Glutamatergic neuron (in vitro differentiated cells): ENCODE measurements at regions not wholly inside any gene's neighbourhood (a gene's known extent, or its start where the extent isn't known, plus 50 kb on each side); places are given as distances from the start of the nearest gene placed in this dataset.

Experiments
- DNase-seq: peaks from one replicate; pipeline ENCODE4 v3.0.0; 2022
- H3K27ac Mint-ChIP-seq: one replicate; pipeline ENCODE4 v1.8.0; 2020; ENCODE audit warnings: mild to moderate bottlenecking, mixed read lengths, inconsistent platforms; ENCODE audit not compliant: unreplicated experiment
- H3K27me3 Mint-ChIP-seq: one replicate; pipeline ENCODE4 v1.8.0; 2020; ENCODE audit warnings: mild to moderate bottlenecking, moderate library complexity, mixed read lengths, inconsistent platforms; ENCODE audit not compliant: unreplicated experiment
- H3K36me3 Mint-ChIP-seq: one replicate; pipeline ENCODE4 v1.8.0; 2020; ENCODE audit warnings: mild to moderate bottlenecking, mixed read lengths, inconsistent platforms; ENCODE audit not compliant: unreplicated experiment
- H3K4me1 Mint-ChIP-seq: one replicate; pipeline ENCODE4 v1.8.0; 2020; ENCODE audit warnings: mild to moderate bottlenecking, low read depth, mixed read lengths, inconsistent platforms; ENCODE audit not compliant: unreplicated experiment
- H3K4me3 Mint-ChIP-seq: one replicate; pipeline ENCODE4 v1.8.0; 2020; ENCODE audit warnings: mild to moderate bottlenecking, mixed read lengths, inconsistent platforms; ENCODE audit not compliant: unreplicated experiment
- H3K9me3 Mint-ChIP-seq: one replicate; pipeline ENCODE4 v1.8.0; 2020; ENCODE audit warnings: mild to moderate bottlenecking, moderate library complexity, mixed read lengths, inconsistent platforms; ENCODE audit not compliant: unreplicated experiment
- CTCF ChIP-seq: fragments of 200-600 bp; sonication (generic); IDR thresholded peaks from one replicate; pipeline ENCODE4 v1.5.0; 2021; ENCODE audit not compliant: partially characterized antibody, unreplicated experiment

DNA sequence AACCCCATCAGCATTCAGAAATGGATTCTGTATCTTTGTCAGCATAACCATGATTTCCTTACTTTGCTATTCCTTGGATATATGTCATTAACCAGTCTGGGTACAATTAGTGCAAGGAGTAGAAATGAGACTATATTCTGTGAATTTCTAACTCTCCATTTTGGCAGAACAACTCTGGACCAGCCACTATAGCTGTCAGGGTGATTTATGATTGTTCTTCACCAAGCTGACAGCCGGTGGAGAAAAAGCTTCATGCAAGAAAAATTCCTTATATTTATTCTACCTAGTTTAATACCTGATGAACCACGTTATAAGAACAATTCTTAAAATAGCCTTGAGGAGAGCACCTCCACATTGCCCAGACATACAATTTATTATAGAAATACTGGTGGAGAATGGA is 431.2 kb upstream of the TCF4 start:
- no peaks in the 10 kb centered on the region for H3K9me3 Mint-ChIP-seq
- no peak for DNase-seq
- no peaks in the 10 kb centered on the region for H3K4me1 Mint-ChIP-seq
- TF ChIP-seq CTCF = no peak
- H3K27me3 Mint-ChIP-seq = no peaks in the 10 kb centered on the region
- H3K4me3 Mint-ChIP-seq = no peak overlapping the region
- H3K36me3 Mint-ChIP-seq = no peaks in the 10 kb centered on the region
- no peak overlapping the region for H3K27ac Mint-ChIP-seq

- H3K4me1 Mint-ChIP-seq = no peaks in the 10 kb centered on the region
- no peaks in the 10 kb centered on the region for H3K27me3 Mint-ChIP-seq
- H3K27ac Mint-ChIP-seq = no peak overlapping the region
- no peak for TF ChIP-seq CTCF
- no peaks in the 10 kb centered on the region for H3K36me3 Mint-ChIP-seq
- DNase-seq = no peak
- no peak overlapping the region for H3K4me3 Mint-ChIP-seq
- H3K9me3 Mint-ChIP-seq = no peaks in the 10 kb centered on the region
These were observed 421.4 kb upstream of the TCF4 start for GRCh38 chr18:56009411-56009810.

- Mint-ChIP-seq H3K4me3 (no peak overlapping the region), H3K36me3 (no peaks in the 10 kb centered on the region), H3K9me3 (no peaks in the 10 kb centered on the region), H3K27me3 (no peaks in the 10 kb centered on the region), H3K4me1 (peaks cover 10% of the 10 kb centered on the region), H3K27ac (no peak overlapping the region)
- DNase-seq = no peak
- no peak for TF ChIP-seq CTCF
These were observed 415.7 kb upstream of the TCF4 start for GRCh38 chr18:56003720-56004088.

GRCh38 chr18:56003009-56003719 is 415.2 kb upstream of the TCF4 start:
- H3K9me3 Mint-ChIP-seq = no peaks in the 10 kb centered on the region
- no peak for DNase-seq
- no peak overlapping the region for H3K27ac Mint-ChIP-seq
- H3K4me1 Mint-ChIP-seq = peaks cover 10% of the 10 kb centered on the region
- H3K4me3 Mint-ChIP-seq = no peak overlapping the region
- H3K27me3 Mint-ChIP-seq = no peaks in the 10 kb centered on the region
- no peaks in the 10 kb centered on the region for H3K36me3 Mint-ChIP-seq
- no peak for TF ChIP-seq CTCF

GRCh38 chr18:56001576-56001975 is 413.6 kb upstream of the TCF4 start:
- no peak for DNase-seq
- H3K4me1 Mint-ChIP-seq = peaks cover 20% of the 10 kb centered on the region
- H3K27ac Mint-ChIP-seq = no peak overlapping the region
- H3K9me3 Mint-ChIP-seq = no peaks in the 10 kb centered on the region
- peak; percentile 19 for TF ChIP-seq CTCF
- H3K27me3 Mint-ChIP-seq = no peaks in the 10 kb centered on the region
- H3K36me3 Mint-ChIP-seq = no peaks in the 10 kb centered on the region
- no peak overlapping the region for H3K4me3 Mint-ChIP-seq
